Dendritic cell treated with granulocyte-macrophage colony-stimulating factor and Interleukin-4, amounts not matched to agents 40 ng/mL and 50 ng/mL, for 4 days (primary cell): ENCODE measurements at regions not wholly inside any gene's neighbourhood (a gene's known extent, or its start where the extent isn't known, plus 50 kb on each side); places are given as distances from the start of the nearest gene placed in this dataset.
"Not testable (repeated sequence)": the region's sequence is repeated elsewhere in the genome, so short reads cannot be mapped to it uniquely, and the experiment has no call there.

Source experiments
- H3K27ac Mint-ChIP-seq: one replicate; pipeline ENCODE4 v1.8.0; 2022; ENCODE audit warnings: mild to moderate bottlenecking, mixed read lengths
- H3K27me3 Mint-ChIP-seq: one replicate; pipeline ENCODE4 v1.8.0; 2022; ENCODE audit warnings: mild to moderate bottlenecking, mixed read lengths
- H3K36me3 Mint-ChIP-seq: one replicate; pipeline ENCODE4 v1.8.0; 2022; ENCODE audit warnings: low read depth, mixed read lengths
- H3K4me1 Mint-ChIP-seq: one replicate; pipeline ENCODE4 v1.8.0; 2022; ENCODE audit warnings: low read depth, mixed read lengths
- H3K4me3 Mint-ChIP-seq: one replicate; pipeline ENCODE4 v1.8.0; 2022; ENCODE audit warnings: mild to moderate bottlenecking, moderate library complexity, mixed read lengths
- H3K9me3 Mint-ChIP-seq: one replicate; pipeline ENCODE4 v1.8.0; 2022; ENCODE audit warnings: mixed read lengths
- intact Hi-C: fragments of 100-400 bp; cut with micrococcal nuclease; formaldehyde crosslinking; loops from one replicate; pipeline ENCODE4 v1.15.0; 2022

DNA sequence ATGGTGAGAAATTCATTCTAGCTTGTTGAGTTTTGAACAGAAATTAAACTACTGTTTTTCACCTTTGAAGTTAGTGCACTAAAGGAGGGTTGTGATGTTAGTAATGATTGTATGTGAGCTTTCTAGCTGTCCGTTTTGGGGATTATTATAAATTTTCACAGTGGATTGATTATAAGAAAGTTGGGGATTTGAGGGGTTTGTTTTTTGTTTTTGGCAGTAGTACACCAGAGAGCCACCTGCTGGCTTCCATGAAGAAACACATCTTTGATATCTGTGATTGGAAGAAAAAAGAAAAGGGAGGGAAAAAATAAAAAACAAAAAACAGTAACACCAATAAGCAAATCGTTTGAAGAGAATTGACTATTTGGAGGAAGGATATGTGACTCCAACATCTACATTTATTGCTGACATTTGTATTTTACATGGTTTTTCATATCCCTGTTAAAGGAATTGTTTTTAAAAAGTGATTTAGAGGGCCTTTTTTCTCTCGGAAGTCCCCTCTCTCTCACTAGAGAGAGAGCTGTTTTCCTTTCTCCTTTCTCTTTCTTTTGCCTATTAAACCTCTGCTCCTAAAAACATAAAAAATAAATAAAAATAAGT is 1469.5 kb upstream of the GOT2 start:
- intact Hi-C loops = loop anchor here (5.0 kb wide), 1 partner anchor 1361 kb away; no protein-coding TSS in a partner anchor
- no peak overlapping the region for H3K4me3 Mint-ChIP-seq
- H3K27me3 Mint-ChIP-seq = no peaks in the 10 kb centered on the region
- H3K27ac Mint-ChIP-seq = no peak overlapping the region
- H3K9me3 Mint-ChIP-seq = no peaks in the 10 kb centered on the region
- H3K36me3 Mint-ChIP-seq = no peaks in the 10 kb centered on the region
- H3K4me1 Mint-ChIP-seq = no peaks in the 10 kb centered on the region

DNA sequence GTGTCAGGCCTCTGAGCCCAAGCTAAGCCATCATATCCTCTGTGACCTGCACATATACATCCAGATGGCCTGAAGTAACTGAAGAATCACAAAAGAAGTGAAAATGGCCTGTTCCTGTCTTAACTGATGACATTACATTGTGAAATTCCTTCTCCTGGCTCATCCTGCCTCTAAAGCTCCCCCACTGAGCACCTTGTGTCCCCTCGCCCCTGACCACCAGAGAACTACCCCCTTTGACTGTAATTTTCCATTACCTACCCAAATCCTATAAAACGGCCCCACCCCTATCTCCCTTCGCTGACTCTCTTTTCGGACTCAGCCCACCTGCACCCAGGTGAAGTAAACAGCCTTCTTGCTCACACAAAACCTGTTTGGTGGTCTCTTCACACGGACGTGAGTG is 1466.6 kb upstream of the GOT2 start:
- H3K9me3 Mint-ChIP-seq = not testable (repeated sequence)

DNA sequence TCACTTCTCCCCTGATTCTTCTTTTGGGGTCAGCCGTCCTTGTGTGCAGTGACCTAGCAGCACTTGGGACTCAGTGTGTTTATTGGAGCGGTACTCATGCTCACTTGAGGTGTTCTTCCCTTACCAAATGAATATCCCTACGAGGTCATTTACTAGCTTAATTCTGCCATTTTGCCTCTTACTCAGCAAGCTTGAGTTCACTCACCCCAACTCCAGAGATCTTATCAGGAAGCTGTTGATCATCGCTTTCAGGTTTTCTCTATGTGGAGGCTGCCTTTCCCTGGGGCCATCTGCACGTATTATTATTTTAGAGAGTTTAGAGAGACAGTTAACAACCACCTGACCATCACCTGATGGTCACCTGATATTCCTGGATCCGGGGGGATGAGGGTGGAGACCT is 1466.0 kb upstream of the GOT2 start:
- H3K27ac Mint-ChIP-seq = no peak overlapping the region
- no peak overlapping the region for H3K4me3 Mint-ChIP-seq
- no peaks in the 10 kb centered on the region for H3K4me1 Mint-ChIP-seq
- intact Hi-C loops = loop anchor here (5.0 kb wide), 1 partner anchor 1358 kb away; no protein-coding TSS in a partner anchor
- no peaks in the 10 kb centered on the region for H3K36me3 Mint-ChIP-seq
- H3K9me3 Mint-ChIP-seq = no peaks in the 10 kb centered on the region
- no peaks in the 10 kb centered on the region for H3K27me3 Mint-ChIP-seq

More for the DNA sequence above, 1466.6 kb upstream of the GOT2 start:
- intact Hi-C loops = loop anchor here (5.0 kb wide), 1 partner anchor 1358 kb away; no protein-coding TSS in a partner anchor
- not testable (repeated sequence) for H3K27me3 Mint-ChIP-seq, H3K4me3 Mint-ChIP-seq, H3K36me3 Mint-ChIP-seq, H3K4me1 Mint-ChIP-seq, H3K27ac Mint-ChIP-seq

DNA sequence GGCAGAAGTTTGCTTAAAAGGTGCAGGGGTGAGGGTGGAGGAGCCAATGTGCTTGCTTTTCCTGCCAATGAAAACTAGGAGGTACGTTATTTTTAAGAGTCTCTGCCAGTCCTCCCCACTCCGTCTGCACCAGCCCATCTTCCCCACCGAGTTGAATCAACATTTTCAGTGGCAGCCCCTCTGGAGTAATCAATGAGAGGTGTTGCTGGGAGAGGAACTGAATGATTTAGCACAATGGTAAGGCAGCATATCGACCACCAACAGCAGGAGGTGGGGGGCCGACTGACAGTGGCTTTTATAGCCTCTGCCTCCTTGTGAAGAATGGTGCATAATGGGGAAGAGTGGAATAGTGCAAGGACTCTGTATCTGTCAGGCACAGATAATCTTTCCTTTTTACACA is 1465.0 kb upstream of the GOT2 start:
- no peaks in the 10 kb centered on the region for H3K36me3 Mint-ChIP-seq
- no peaks in the 10 kb centered on the region for H3K27me3 Mint-ChIP-seq
- H3K9me3 Mint-ChIP-seq = no peaks in the 10 kb centered on the region
- intact Hi-C loops = no loop called here
- no peak overlapping the region for H3K27ac Mint-ChIP-seq
- H3K4me3 Mint-ChIP-seq = no peak overlapping the region
- H3K4me1 Mint-ChIP-seq = no peaks in the 10 kb centered on the region

DNA sequence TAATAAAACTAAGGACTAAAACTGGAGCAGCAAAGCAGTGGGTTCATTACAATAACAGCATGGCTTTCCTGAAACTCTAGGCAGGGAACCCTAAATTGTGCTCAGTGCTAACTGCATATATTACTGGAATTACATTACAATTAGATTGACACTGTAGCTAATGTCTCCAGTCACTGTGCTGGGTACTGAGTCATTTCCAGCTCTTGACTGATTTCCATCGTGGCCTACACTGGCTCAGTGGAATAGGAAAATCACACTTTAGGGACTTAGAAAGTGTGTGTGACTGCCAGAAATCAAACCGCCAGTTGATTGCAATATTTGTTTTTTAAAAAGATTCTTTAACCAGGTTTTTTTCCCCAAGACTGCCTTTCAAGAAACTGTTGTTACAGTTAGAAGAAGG is 1447.4 kb upstream of the GOT2 start:
- Mint-ChIP-seq H3K9me3 (peaks cover 23% of the 10 kb centered on the region), H3K27ac (no peak overlapping the region)

DNA sequence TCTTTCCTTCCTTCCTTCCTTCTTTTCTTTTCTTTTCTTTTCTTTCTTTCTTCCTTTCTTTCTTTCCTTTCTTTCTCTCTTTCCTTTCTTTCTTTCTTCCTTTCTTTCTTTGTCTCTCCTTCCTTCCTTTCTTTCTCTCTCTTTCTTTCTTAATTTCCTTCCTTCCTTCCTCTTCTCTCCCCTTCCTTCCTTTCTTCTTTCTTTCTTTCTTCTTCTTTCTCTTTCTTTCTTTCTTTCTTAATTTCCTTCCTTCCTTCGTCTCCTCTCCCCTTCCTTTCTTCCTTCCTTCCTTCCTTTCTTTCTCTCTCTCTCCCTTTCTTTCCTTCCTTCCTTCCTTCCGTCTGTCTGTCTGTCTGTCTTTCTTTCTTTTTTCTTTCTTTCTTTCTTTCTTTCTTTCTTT is 1446.5 kb upstream of the GOT2 start:
- Mint-ChIP-seq H3K4me3 (no peak overlapping the region), H3K9me3 (peaks cover 23% of the 10 kb centered on the region), H3K27me3 (no peaks in the 10 kb centered on the region), H3K36me3 (no peaks in the 10 kb centered on the region), H3K4me1 (peaks cover 13% of the 10 kb centered on the region), H3K27ac (no peak overlapping the region)
- intact Hi-C loops = no loop called here

More for the DNA sequence above, 1447.4 kb upstream of the GOT2 start:
- Mint-ChIP-seq H3K27me3 (no peaks in the 10 kb centered on the region), H3K36me3 (no peaks in the 10 kb centered on the region), H3K4me1 (peaks cover 13% of the 10 kb centered on the region), H3K4me3 (no peak overlapping the region)
- intact Hi-C loops = no loop called here

DNA sequence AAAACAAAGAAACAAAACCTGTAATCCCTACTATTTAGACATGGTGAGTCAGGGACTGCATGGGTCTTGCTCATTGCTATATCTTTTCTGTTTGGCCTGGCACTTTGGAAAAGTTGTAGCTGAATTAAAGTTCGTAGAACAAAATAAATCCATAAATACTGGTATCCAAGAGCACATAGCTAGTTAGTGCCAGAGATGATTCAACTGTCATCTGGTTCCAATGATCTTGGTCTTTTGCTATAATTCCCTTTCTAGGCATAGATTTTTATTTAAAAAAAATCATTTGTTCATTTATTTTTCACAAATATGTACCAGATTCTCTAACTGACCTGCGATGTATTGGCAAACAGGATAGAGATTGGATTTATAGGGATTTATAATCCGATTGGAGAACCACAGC is 1436.1 kb upstream of the GOT2 start:
- H3K27me3 Mint-ChIP-seq = no peaks in the 10 kb centered on the region
- no peaks in the 10 kb centered on the region for H3K4me1 Mint-ChIP-seq
- no peak overlapping the region for H3K4me3 Mint-ChIP-seq
- H3K36me3 Mint-ChIP-seq = no peaks in the 10 kb centered on the region
- no peak overlapping the region for H3K27ac Mint-ChIP-seq
- H3K9me3 Mint-ChIP-seq = peaks cover 6% of the 10 kb centered on the region
- intact Hi-C loops = no loop called here

DNA sequence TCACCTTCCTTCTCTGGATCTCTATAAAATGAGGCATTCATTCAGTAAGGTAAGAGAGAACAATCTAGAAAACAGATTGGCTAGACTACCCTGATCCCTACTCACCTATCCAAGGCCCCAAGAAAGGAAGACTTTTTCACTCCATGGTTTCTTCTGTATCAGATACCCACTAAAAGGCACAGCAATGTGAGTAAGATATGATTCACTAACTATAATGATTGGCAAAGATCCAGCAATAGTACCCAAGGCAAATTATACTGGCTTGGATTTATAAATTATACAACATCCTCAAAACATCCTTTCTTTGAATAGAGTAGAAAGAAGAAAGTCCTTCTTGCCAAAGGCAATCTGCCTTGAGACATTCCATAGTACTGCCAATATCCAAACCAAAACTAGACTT is 1432.0 kb upstream of the GOT2 start:
- no peak overlapping the region for H3K27ac Mint-ChIP-seq
- H3K4me3 Mint-ChIP-seq = no peak overlapping the region
- H3K4me1 Mint-ChIP-seq = no peaks in the 10 kb centered on the region
- no peaks in the 10 kb centered on the region for H3K36me3 Mint-ChIP-seq
- intact Hi-C loops = no loop called here
- no peaks in the 10 kb centered on the region for H3K27me3 Mint-ChIP-seq
- no peaks in the 10 kb centered on the region for H3K9me3 Mint-ChIP-seq

DNA sequence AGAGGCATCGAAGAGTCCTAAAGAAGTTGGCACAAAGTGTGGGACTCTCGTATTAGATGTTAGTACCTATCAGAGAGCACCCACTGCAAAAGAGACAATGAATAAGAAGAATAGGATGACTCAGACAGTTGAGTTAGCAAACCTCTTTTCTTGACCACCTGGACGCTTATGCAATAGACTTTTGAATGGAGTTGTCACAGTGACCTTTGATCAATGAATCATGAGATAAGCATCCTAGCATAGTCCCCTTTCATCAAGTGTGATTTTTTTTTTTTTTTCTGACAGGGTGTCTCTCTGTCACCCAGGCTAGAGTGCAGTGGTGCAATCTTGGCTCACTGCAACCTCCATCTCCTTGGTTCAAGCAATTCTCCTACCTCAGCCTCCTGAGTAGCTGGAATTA is 1417.9 kb upstream of the GOT2 start:
- H3K27me3 Mint-ChIP-seq = no peaks in the 10 kb centered on the region
- no peaks in the 10 kb centered on the region for H3K4me1 Mint-ChIP-seq
- H3K4me3 Mint-ChIP-seq = no peak overlapping the region
- intact Hi-C loops = no loop called here
- H3K9me3 Mint-ChIP-seq = peaks cover 8% of the 10 kb centered on the region
- H3K27ac Mint-ChIP-seq = no peak overlapping the region
- no peaks in the 10 kb centered on the region for H3K36me3 Mint-ChIP-seq

DNA sequence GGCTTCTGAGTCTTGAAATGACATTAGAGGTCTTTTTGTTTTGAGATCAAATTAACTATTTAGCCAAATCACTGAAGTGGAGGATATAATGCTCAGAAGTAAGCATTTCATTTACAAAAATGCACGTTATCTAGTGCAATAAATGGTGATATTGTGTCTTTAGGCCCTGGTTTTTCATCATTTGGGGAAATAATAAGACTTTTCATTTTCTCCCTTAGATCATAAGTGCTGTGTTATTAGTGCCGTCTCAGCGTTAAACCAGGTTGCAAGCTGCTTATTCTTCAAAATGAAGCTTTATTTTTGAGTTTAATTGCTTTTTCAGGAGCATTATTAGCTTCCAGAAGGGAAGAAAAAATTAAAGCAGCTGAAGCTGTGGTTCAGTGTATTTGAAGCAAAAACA is 1416.8 kb upstream of the GOT2 start:
- Mint-ChIP-seq H3K27ac (no peak overlapping the region), H3K36me3 (no peaks in the 10 kb centered on the region), H3K27me3 (no peaks in the 10 kb centered on the region), H3K4me3 (no peak overlapping the region), H3K9me3 (peaks cover 8% of the 10 kb centered on the region), H3K4me1 (no peaks in the 10 kb centered on the region)
- intact Hi-C loops = no loop called here

DNA sequence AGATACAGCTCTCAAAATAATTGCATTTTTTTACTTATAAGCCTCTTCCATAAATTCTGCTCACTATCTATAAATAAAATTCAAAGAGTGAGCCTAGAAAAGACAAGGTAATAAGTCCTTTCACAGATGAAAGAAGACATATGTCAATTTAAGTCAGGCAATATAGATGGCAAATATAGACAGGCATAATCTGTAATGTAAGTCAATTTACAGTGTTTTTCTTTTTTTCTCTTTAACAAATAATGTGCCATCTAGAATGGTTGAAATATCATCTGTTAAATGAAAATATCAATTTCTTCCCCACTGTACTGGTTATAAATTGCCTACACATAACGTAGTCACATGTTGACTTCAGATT is 1409.2 kb upstream of the GOT2 start:
- H3K4me1 Mint-ChIP-seq = no peaks in the 10 kb centered on the region
- H3K4me3 Mint-ChIP-seq = no peak overlapping the region
- H3K36me3 Mint-ChIP-seq = no peaks in the 10 kb centered on the region
- peaks cover 21% of the 10 kb centered on the region for H3K9me3 Mint-ChIP-seq
- intact Hi-C loops = no loop called here
- no peak overlapping the region for H3K27ac Mint-ChIP-seq
- no peaks in the 10 kb centered on the region for H3K27me3 Mint-ChIP-seq

DNA sequence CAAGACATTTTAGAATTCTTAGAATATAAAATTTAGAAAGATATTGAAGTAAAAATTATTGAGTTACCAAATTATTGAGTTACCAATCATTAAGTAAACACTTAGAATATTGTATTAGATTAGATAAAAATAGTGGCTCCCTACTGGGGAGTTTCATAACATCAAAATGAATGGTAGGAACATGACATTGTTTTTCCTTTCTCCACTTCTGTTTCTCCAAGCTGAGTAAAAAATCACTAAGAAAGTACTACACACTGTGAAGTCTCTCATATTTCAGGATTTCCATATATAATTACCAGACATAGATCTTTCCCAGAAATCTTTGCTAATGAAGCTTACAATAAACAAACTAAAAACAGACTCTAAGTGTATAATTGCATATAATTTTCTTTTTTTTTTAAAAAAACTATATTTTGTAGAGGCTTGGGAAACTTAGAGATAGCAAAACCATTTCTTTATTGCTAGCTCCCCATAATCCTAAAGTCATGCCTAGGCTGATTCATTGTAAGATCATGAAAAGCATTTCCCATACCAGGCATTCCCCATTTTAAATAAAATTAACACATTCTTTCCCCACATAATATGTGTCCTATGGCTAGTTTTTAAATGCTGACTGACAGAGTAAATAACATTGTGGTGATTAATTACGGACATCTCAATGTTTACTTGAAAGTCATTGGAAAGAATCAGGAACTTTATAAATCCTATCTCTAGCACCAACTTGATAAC is 1408.7 kb upstream of the GOT2 start:
- Mint-ChIP-seq H3K36me3 (no peaks in the 10 kb centered on the region), H3K27ac (no peak overlapping the region), H3K27me3 (no peaks in the 10 kb centered on the region), H3K4me3 (no peak overlapping the region), H3K4me1 (no peaks in the 10 kb centered on the region), H3K9me3 (peaks cover 25% of the 10 kb centered on the region)
- intact Hi-C loops = no loop called here

DNA sequence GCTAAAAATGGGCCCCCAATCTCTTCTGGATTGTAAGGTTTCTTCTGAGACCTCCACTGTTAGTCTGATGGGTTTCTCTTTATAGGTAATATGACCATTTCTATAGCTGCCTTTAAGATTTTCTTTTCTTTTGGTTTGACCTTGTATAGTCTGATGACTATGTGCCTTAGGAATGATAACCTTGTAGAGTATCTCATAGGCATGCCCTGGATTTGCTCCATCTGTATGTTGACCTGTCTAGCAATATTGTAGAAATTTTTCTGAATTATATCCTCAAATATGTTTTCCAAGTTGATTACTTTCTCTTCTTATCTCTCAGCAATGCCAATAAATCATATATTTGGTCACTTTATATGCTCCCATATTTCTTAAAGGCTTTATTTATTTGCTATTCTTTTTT is 1403.8 kb upstream of the GOT2 start:
- H3K27ac Mint-ChIP-seq = no peak overlapping the region

DNA sequence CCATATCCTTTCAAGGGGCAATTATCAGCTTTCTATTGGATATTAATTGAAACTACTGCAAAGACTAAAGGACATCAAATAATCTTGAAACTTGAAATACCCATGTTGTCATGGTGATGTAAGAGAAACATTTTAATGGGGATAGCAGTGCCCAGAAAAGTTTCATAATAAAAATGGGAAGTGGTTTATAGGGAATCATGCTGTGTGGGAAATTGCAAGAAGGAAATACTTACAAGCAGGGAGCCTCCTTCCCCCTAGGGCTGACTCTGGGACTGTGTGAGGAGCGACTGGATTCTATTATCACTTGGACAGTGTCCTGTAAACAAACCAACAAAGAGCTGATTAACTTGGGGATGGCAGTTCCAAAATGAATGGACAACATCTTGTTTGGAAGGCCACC is 1393.1 kb upstream of the GOT2 start:
- no peak overlapping the region for H3K27ac Mint-ChIP-seq
- H3K27me3 Mint-ChIP-seq = no peaks in the 10 kb centered on the region
- H3K36me3 Mint-ChIP-seq = no peaks in the 10 kb centered on the region
- H3K9me3 Mint-ChIP-seq = no peaks in the 10 kb centered on the region
- no peak overlapping the region for H3K4me3 Mint-ChIP-seq
- intact Hi-C loops = no loop called here
- H3K4me1 Mint-ChIP-seq = no peaks in the 10 kb centered on the region

More for the DNA sequence above, 1403.8 kb upstream of the GOT2 start:
- Mint-ChIP-seq H3K36me3 (no peaks in the 10 kb centered on the region), H3K9me3 (peaks cover 41% of the 10 kb centered on the region), H3K4me1 (no peaks in the 10 kb centered on the region), H3K4me3 (no peak overlapping the region), H3K27me3 (no peaks in the 10 kb centered on the region)
- intact Hi-C loops = no loop called here

DNA sequence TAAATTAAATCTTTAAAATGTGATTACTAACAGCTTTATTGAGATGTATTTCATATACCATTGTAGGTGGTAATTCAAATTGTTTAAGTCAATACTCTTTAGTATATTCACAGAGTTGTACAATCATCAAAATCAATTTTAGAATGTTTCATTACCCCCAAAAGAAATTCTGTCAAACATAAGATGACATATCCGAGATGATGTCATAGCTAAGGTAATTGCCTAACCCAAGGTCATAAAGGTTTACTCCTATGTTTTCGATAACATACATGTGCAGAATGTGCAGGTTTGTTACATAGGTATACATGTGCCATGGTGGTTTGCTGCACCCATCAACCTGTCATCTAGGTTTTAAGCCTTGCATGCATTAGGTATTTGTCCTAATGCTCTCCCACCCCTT is 1392.0 kb upstream of the GOT2 start:
- intact Hi-C loops, H3K36me3 Mint-ChIP-seq, H3K27ac Mint-ChIP-seq, H3K4me1 Mint-ChIP-seq, H3K4me3 Mint-ChIP-seq, H3K27me3 Mint-ChIP-seq, H3K9me3 Mint-ChIP-seq: not testable (repeated sequence)
